ENCODE measurements at regions not wholly inside any gene's neighbourhood (a gene's known extent, or its start where the extent isn't known, plus 50 kb on each side); places are given as distances from the start of the nearest gene placed in this dataset.

DNA sequence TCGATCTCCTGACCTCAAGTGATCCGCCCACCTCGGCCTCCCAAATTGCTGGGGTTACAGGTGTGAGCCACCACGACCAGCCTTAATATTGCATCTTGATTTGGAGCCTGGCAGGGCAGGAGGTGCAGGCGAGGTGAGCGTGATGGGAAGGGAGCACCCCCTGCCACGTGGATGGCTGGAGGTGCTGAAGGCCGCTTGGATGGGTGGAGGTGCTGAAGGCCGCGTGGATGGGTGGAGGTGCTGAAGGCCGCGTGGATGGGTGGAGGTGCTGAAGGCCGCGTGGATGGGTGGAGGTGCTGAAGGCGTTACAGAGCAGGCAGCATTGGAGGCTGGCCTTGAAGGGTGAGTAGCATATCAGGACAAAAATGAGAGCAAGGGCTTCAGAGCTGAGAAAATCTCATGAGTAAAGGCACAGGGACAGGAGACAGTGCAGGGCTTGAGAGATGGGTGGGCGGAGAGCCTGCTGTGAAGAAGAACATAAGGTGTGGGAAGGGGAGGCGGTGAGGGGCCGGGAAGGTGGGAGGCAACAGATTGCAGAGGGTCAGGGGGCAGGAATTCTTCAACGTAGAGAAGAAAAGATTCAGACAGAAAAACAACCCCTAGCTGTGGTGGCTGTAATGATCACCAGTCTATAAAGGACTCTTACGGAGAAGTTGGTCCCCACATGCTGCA is 101.7 kb upstream of the SEC14L1 start:
- TF ChIP-seq, protein P1, sequence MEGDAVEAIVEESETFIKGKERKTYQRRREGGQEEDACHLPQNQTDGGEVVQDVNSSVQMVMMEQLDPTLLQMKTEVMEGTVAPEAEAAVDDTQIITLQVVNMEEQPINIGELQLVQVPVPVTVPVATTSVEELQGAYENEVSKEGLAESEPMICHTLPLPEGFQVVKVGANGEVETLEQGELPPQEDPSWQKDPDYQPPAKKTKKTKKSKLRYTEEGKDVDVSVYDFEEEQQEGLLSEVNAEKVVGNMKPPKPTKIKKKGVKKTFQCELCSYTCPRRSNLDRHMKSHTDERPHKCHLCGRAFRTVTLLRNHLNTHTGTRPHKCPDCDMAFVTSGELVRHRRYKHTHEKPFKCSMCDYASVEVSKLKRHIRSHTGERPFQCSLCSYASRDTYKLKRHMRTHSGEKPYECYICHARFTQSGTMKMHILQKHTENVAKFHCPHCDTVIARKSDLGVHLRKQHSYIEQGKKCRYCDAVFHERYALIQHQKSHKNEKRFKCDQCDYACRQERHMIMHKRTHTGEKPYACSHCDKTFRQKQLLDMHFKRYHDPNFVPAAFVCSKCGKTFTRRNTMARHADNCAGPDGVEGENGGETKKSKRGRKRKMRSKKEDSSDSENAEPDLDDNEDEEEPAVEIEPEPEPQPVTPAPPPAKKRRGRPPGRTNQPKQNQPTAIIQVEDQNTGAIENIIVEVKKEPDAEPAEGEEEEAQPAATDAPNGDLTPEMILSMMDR (IDR thresholded peaks at IDR 0.05): no peak
- TF ChIP-seq POLR2AphosphoS5 (IDR thresholded peaks at IDR 0.05): no peak
- no peak for TF ChIP-seq POLR2A (IDR thresholded peaks at IDR 0.05)
